Right renal pelvis (tissue), 4 donors: ENCODE measurements at regions not wholly inside any gene's neighbourhood (a gene's known extent, or its start where the extent isn't known, plus 50 kb on each side); places are given as distances from the start of the nearest gene placed in this dataset.

ENCODE experiments used
- DNase-seq, 4 donors: peaks; one replicate each; pipeline ENCODE4 v3.0.0-alpha.2; 2013; ENCODE audit warnings: low read depth in 4 of 4, low spot score in 3 of 4, missing footprints in 1 of 4

GRCh38 chr9:12595400-12595799 is 97.8 kb upstream of the TYRP1 start:
- no peak for DNase-seq

GRCh38 chr9:12604164-12604821 is 88.9 kb upstream of the TYRP1 start:
- no peak for DNase-seq

GRCh38 chr9:12612211-12612770 is 80.9 kb upstream of the TYRP1 start:
- DNase-seq: peak in 1 of 4 donors; percentile 16

GRCh38 chr9:12613071-12613470 is 80.1 kb upstream of the TYRP1 start:
- no peak for DNase-seq

GRCh38 chr9:12614488-12614887 is 78.7 kb upstream of the TYRP1 start:
- DNase-seq: no peak

- no peak for DNase-seq
Observed at GRCh38 chr9:12618956-12619355, 74.2 kb upstream of the TYRP1 start.

GRCh38 chr9:12625844-12626243 is 67.3 kb upstream of the TYRP1 start:
- no peak for DNase-seq

GRCh38 chr9:12627096-12627495 is 66.1 kb upstream of the TYRP1 start:
- DNase-seq: no peak

GRCh38 chr9:12628546-12628945 is 64.6 kb upstream of the TYRP1 start:
- no peak for DNase-seq

GRCh38 chr9:12629067-12629466 is 64.1 kb upstream of the TYRP1 start:
- DNase-seq: no peak

GRCh38 chr9:12631866-12632265 is 61.3 kb upstream of the TYRP1 start:
- DNase-seq: no peak

- no peak for DNase-seq
Observed at GRCh38 chr9:12633016-12633765, 60.0 kb upstream of the TYRP1 start.

GRCh38 chr9:12640016-12640587 is 53.1 kb upstream of the TYRP1 start:
- DNase-seq: peak in 1 of 4 donors; percentile 47

- peak in 1 of 4 donors; percentile 58 for DNase-seq
Observed at GRCh38 chr9:12640866-12641636, 52.1 kb upstream of the TYRP1 start.
